Body of pancreas (tissue), 4 donors: ENCODE measurements at regions not wholly inside any gene's neighbourhood (a gene's known extent, or its start where the extent isn't known, plus 50 kb on each side); places are given as distances from the start of the nearest gene placed in this dataset.

Experiments used
- ATAC-seq: fragments of 150-250 bp; one replicate; pipeline ENCODE4 v1.9.1; 2016
- DNase-seq, 4 donors: peaks; one replicate each; pipeline ENCODE4 v3.0.0-alpha.2; 2019
- H3K27ac ChIP-seq, 4 donors: fragments of 200-600 bp; sonication (generic); 1 replicate in 3 of 4; 2 replicates in 1 of 4; pipeline versions ENCODE4 v1.5.1 to v1.6.1; 2016 to 2019; ENCODE audit warnings: mild to moderate bottlenecking in 1 of 4, mixed read lengths in 1 of 4, moderate library complexity in 1 of 4
- H3K27me3 ChIP-seq, 2 donors: fragments of 200-600 bp; sonication (generic); one replicate each; pipeline ENCODE4 v1.6.0; 2016; ENCODE audit warnings: mild to moderate bottlenecking in 1 of 2
- H3K36me3 ChIP-seq, 2 donors: fragments of 200-600 bp; sonication (generic); replicated peaks in 1 of 2; 2 replicates each; pipeline ENCODE4 v1.5.1; 2016; ENCODE audit warnings: low read depth in 2 of 2; ENCODE audit not compliant: insufficient read depth in 1 of 2
- H3K4me1 ChIP-seq: fragments of 200-600 bp; sonication (generic); one replicate; pipeline ENCODE4 v1.6.0; 2016
- H3K4me3 ChIP-seq, 2 donors: fragments of 200-600 bp; sonication (generic); 1 replicate in 1 of 2; 2 replicates in 1 of 2; pipeline ENCODE4 v1.5.1; 2016 to 2019
- H3K9me3 ChIP-seq, 3 donors: fragments of 200-600 bp; sonication (generic); 1 replicate in 2 of 3; 2 replicates in 1 of 3; pipeline ENCODE4 v1.5.1; 2016
- CTCF ChIP-seq, 7 experiments: fragments of 450-650 bp in 4 of 7; fragments of 200-600 bp in 3 of 7; sonication (generic) in 3 of 7; IDR thresholded peaks; one replicate each; pipeline ENCODE4 v1.5.1; 2016 to 2019; ENCODE audit warnings: antibody characterized with exemption in 7 of 7
- POLR2A ChIP-seq, 3 donors: fragments of 450-650 bp; IDR thresholded peaks; one replicate each; pipeline ENCODE4 v1.6.1; 2016; ENCODE audit warnings: antibody characterized with exemption in 3 of 3, mild to moderate bottlenecking in 2 of 3
- WGBS, 2 donors: methylation state at CpG; one replicate each; pipeline ENCODE4 v1.1.5; 2017; 5-methylcytosine and 5-hydroxymethylcytosine counted together
- intact Hi-C: fragments of 100-400 bp; cut with DNase I; formaldehyde crosslinking; loops from one replicate; pipeline ENCODE4 v1.15.1; 2023

DNA sequence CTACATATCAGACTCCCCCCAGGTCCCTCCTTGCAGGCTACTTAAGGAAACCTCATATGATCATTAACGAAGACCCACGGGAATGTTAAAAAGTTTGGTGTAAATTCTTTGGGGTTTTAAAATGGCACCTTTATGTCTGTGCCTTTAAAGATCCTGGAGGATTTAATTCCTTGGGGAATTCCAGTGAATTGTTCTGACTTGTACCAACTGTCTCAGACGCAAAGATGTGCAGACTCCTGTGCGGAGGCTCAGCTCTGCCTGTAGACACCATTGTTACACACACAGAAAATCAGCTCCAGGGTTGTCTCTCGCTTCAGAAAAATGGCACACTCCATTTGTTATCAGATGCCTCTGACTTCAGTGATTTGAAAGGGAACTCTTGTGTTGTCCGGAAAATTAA, 414.4 kb upstream of the CFAP20DC start:
- intact Hi-C loops = no loop called here

DNA sequence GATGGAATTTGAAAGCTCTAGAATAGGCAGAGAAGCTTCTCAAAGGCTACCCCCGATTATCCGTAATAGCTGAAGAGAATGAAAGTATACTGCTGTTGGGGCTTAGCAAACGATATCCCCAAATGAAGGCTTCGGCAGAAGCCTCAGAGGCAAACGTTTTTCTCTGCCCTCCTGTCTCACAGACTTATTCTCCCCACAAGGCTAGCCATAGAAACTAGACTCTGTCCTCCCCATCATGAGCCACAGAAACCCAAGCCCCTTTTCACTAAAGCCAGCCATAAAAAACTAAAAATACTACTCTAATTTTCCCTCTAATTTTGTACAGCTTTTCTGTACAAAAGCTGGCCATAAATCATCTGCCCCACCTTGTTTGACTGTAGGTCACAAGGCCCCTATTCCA, 413.4 kb upstream of the CFAP20DC start:
- Histone ChIP-seq H3K9me3 (no peaks in the 10 kb centered on the region), H3K27me3 (no peaks in the 10 kb centered on the region), H3K4me3 (no peak overlapping the region), H3K4me1 (no peaks in the 10 kb centered on the region), H3K27ac (no peak overlapping the region), H3K36me3 (no peaks in the 10 kb centered on the region)
- intact Hi-C loops = no loop called here
- ATAC-seq (no peak), DNase-seq (no peak)
- 73 to 78% methylated on average over 5 of the region's 5 CpGs for WGBS, 2 donors
- TF ChIP-seq POLR2A (IDR thresholded peaks at IDR 0.05) (no peak), CTCF (IDR thresholded peaks at IDR 0.05) (no peak)

More for the DNA sequence above, 414.4 kb upstream of the CFAP20DC start:
- H3K4me1 ChIP-seq = no peaks in the 10 kb centered on the region
- no peaks in the 10 kb centered on the region for H3K9me3 ChIP-seq
- H3K27ac ChIP-seq = no peak overlapping the region
- no peaks in the 10 kb centered on the region for H3K36me3 ChIP-seq
- no peaks in the 10 kb centered on the region for H3K27me3 ChIP-seq
- H3K4me3 ChIP-seq = no peak overlapping the region
- no peak for ATAC-seq
- 92 to 93% methylated on average over 6 of the region's 6 CpGs for WGBS, 2 donors
- no peak for TF ChIP-seq POLR2A (IDR thresholded peaks at IDR 0.05)
- TF ChIP-seq CTCF (IDR thresholded peaks at IDR 0.05) = no peak
- DNase-seq = no peak

DNA sequence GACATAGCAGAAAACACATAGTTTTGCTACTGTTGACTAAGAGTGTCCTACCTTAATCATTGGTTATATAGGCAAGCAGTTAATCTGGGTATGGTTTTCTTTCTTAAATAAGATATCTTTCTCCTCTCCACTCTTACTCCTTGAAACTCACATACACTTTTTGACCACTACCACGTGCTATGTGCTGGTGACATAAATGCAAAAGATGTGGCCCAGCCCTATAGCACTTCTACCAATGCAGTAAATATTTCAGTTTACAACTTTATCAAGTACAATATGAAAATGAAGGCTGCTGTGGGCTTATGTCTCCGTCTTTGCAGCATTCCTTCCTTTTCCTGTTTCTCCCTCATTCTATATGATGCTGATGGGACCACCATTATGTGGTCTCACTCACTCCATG, 410.2 kb upstream of the CFAP20DC start:
- ATAC-seq (no peak), DNase-seq (no peak)
- Histone ChIP-seq H3K4me1 (no peaks in the 10 kb centered on the region), H3K4me3 (no peak overlapping the region), H3K27me3 (no peaks in the 10 kb centered on the region), H3K27ac (no peak overlapping the region), H3K9me3 (no peaks in the 10 kb centered on the region), H3K36me3 (no peaks in the 10 kb centered on the region)
- TF ChIP-seq POLR2A (IDR thresholded peaks at IDR 0.05) (no peak), CTCF (IDR thresholded peaks at IDR 0.05) (no peak)
- intact Hi-C loops = no loop called here
- 84 to 91% methylated on average over 2 of the region's 2 CpGs for WGBS, 2 donors

- TF ChIP-seq POLR2A (IDR thresholded peaks at IDR 0.05) = no peak
- TF ChIP-seq CTCF (IDR thresholded peaks at IDR 0.05) = no peak
- Histone ChIP-seq H3K36me3 (no peaks in the 10 kb centered on the region), H3K4me1 (no peaks in the 10 kb centered on the region), H3K27me3 (no peaks in the 10 kb centered on the region), H3K9me3 (no peaks in the 10 kb centered on the region), H3K27ac (no peak overlapping the region), H3K4me3 (no peak overlapping the region)
- DNase-seq = no peak
- 82 to 92% methylated on average over 7 of the region's 7 CpGs for WGBS, 2 donors
- no peak for ATAC-seq
- intact Hi-C loops = no loop called here
Observed at GRCh38 chr3:59456852-59457485, 407.1 kb upstream of the CFAP20DC start.
